ENCODE measurements at regions not wholly inside any gene's neighbourhood (a gene's known extent, or its start where the extent isn't known, plus 50 kb on each side); places are given as distances from the start of the nearest gene placed in this dataset.
A peak's percentile ranks its signal among the peaks of the same experiment; 100 is the strongest.

GRCh38 chr16:77488652-77489051 lies 53.8 kb upstream of the ADAMTS18 start:
- TF ChIP-seq CTCF (IDR thresholded peaks at IDR 0.05; ENCODE audit: low read depth, low read length, missing control alignments): no peak
- no peaks in the 10 kb centered on the region for H3K27me3 ChIP-seq (replicated peaks)
- no peaks in the 10 kb centered on the region for H3K36me3 ChIP-seq (replicated peaks)
- in situ Hi-C loops (cut with HindIII; ENCODE audit: low pct_ligation_motif_present, low sequenced_read_pairs): no loop called here
- H3K4me3 ChIP-seq (ENCODE audit: low read depth, low read length): no peak overlapping the region
- no peak for DNase-seq
- H3K27ac ChIP-seq: no peak overlapping the region

GRCh38 chr16:77491091-77491490 lies 56.3 kb upstream of the ADAMTS18 start:
- TF ChIP-seq CTCF (IDR thresholded peaks at IDR 0.05; ENCODE audit: low read depth, low read length, missing control alignments): no peak
- no peak for DNase-seq
- Histone ChIP-seq H3K27me3 (replicated peaks) (no peaks in the 10 kb centered on the region), H3K4me3 (ENCODE audit: low read depth, low read length) (no peak overlapping the region), H3K36me3 (replicated peaks) (no peaks in the 10 kb centered on the region), H3K27ac (no peak overlapping the region)
- in situ Hi-C loops (cut with HindIII; ENCODE audit: low pct_ligation_motif_present, low sequenced_read_pairs): no loop called here

- Histone ChIP-seq H3K4me3 (ENCODE audit: low read depth, low read length) (no peak overlapping the region), H3K36me3 (replicated peaks) (no peaks in the 10 kb centered on the region), H3K27me3 (replicated peaks) (no peaks in the 10 kb centered on the region), H3K27ac (no peak overlapping the region)
- TF ChIP-seq CTCF (IDR thresholded peaks at IDR 0.05; ENCODE audit: low read depth, low read length, missing control alignments): no peak
- DNase-seq: peak; percentile 11
- in situ Hi-C loops (cut with HindIII; ENCODE audit: low pct_ligation_motif_present, low sequenced_read_pairs): no loop called here
Observed at GRCh38 chr16:77496934-77497333, 62.1 kb upstream of the ADAMTS18 start.

- Histone ChIP-seq H3K27ac (no peak overlapping the region), H3K4me3 (ENCODE audit: low read depth, low read length) (no peak overlapping the region), H3K36me3 (replicated peaks) (no peaks in the 10 kb centered on the region), H3K27me3 (replicated peaks) (no peaks in the 10 kb centered on the region)
- peak; percentile 16 for TF ChIP-seq CTCF (IDR thresholded peaks at IDR 0.05; ENCODE audit: low read depth, low read length, missing control alignments)
- in situ Hi-C loops (cut with HindIII; ENCODE audit: low pct_ligation_motif_present, low sequenced_read_pairs): no loop called here
- peak; percentile 74 for DNase-seq
Observed at GRCh38 chr16:77499373-77500285, 64.8 kb upstream of the ADAMTS18 start.

- in situ Hi-C loops (cut with HindIII; ENCODE audit: low pct_ligation_motif_present, low sequenced_read_pairs): no loop called here
Observed at GRCh38 chr16:77500286-77500598, 65.4 kb upstream of the ADAMTS18 start.

More at GRCh38 chr16:77500286-77500598, 65.4 kb upstream of the ADAMTS18 start:
- Histone ChIP-seq H3K27ac (no peak overlapping the region), H3K36me3 (replicated peaks) (no peaks in the 10 kb centered on the region), H3K4me3 (ENCODE audit: low read depth, low read length) (no peak overlapping the region), H3K27me3 (replicated peaks) (no peaks in the 10 kb centered on the region)
- no peak for DNase-seq
- no peak for TF ChIP-seq CTCF (IDR thresholded peaks at IDR 0.05; ENCODE audit: low read depth, low read length, missing control alignments)
